Neutrophil (primary cell): ENCODE measurements at regions not wholly inside any gene's neighbourhood (a gene's known extent, or its start where the extent isn't known, plus 50 kb on each side); places are given as distances from the start of the nearest gene placed in this dataset.

Experiments
- H3K27ac ChIP-seq: fragments of 200-600 bp; sonication (generic); 2 replicates; pipeline ENCODE4 v1.5.1; 2016; ENCODE audit warnings: mild to moderate bottlenecking, moderate library complexity
- H3K27me3 ChIP-seq: fragments of 200-600 bp; sonication (generic); 2 replicates; pipeline ENCODE4 v1.6.0; 2016; ENCODE audit warnings: mild to moderate bottlenecking
- H3K36me3 ChIP-seq: fragments of 200-600 bp; sonication (generic); 2 replicates; pipeline ENCODE4 v1.5.1; 2017
- H3K4me1 ChIP-seq, 2 experiments: fragments of 200-600 bp in 1 of 2; sonication (generic) in 1 of 2; 1 replicate in 1 of 2; 2 replicates in 1 of 2; pipeline versions ENCODE4 v1.5.1 to v1.6.1; 2013 to 2016; ENCODE audit warnings: low read depth in 1 of 2, low read length in 1 of 2, mild to moderate bottlenecking in 1 of 2, moderate library complexity in 1 of 2; ENCODE audit not compliant: control insufficient read depth in 1 of 2, insufficient read depth in 1 of 2
- H3K4me3 ChIP-seq, 2 experiments: fragments of 200-600 bp in 1 of 2; sonication (generic) in 1 of 2; 1 replicate in 1 of 2; 2 replicates in 1 of 2; pipeline ENCODE4 v1.5.1; 2013 to 2016; ENCODE audit warnings: low read depth in 1 of 2, low read length in 1 of 2, mild to moderate bottlenecking in 1 of 2, moderate library complexity in 1 of 2
- H3K9me3 ChIP-seq: fragments of 200-600 bp; sonication (generic); 2 replicates; pipeline ENCODE4 v1.5.1; 2016
- TF ChIP-seq, protein P1 (sequence below): fragments of 200-600 bp; sonication (generic); IDR thresholded peaks from 2 replicates; pipeline ENCODE4 v1.5.1; 2016; ENCODE audit warnings: antibody characterized with exemption

DNA sequence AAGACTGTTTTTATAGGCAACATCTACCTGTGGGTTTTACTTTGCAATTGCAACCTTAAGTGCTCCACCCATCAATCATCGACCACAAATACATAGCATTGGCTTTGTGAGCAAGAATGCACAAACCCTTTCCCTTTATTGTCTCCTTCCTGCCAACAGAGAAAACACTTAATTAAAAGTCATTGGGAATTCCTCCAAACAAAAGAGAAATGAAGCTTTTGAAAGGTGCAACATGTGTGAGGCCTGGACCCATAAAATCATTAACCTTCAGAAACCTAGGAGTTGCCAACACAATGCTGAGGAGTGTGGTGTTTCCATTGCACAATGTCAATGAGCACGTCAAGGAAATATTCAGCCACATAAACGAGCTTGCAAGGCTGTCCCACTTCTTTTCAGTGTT, 223.2 kb downstream of the BLID start:
- Histone ChIP-seq H3K36me3 (no peaks in the 10 kb centered on the region), H3K27me3 (no peaks in the 10 kb centered on the region), H3K4me1 (no peaks in the 10 kb centered on the region), H3K27ac (no peak overlapping the region), H3K4me3 (no peak overlapping the region), H3K9me3 (no peaks in the 10 kb centered on the region)
- TF ChIP-seq, protein P1, sequence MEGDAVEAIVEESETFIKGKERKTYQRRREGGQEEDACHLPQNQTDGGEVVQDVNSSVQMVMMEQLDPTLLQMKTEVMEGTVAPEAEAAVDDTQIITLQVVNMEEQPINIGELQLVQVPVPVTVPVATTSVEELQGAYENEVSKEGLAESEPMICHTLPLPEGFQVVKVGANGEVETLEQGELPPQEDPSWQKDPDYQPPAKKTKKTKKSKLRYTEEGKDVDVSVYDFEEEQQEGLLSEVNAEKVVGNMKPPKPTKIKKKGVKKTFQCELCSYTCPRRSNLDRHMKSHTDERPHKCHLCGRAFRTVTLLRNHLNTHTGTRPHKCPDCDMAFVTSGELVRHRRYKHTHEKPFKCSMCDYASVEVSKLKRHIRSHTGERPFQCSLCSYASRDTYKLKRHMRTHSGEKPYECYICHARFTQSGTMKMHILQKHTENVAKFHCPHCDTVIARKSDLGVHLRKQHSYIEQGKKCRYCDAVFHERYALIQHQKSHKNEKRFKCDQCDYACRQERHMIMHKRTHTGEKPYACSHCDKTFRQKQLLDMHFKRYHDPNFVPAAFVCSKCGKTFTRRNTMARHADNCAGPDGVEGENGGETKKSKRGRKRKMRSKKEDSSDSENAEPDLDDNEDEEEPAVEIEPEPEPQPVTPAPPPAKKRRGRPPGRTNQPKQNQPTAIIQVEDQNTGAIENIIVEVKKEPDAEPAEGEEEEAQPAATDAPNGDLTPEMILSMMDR, result no peak

DNA sequence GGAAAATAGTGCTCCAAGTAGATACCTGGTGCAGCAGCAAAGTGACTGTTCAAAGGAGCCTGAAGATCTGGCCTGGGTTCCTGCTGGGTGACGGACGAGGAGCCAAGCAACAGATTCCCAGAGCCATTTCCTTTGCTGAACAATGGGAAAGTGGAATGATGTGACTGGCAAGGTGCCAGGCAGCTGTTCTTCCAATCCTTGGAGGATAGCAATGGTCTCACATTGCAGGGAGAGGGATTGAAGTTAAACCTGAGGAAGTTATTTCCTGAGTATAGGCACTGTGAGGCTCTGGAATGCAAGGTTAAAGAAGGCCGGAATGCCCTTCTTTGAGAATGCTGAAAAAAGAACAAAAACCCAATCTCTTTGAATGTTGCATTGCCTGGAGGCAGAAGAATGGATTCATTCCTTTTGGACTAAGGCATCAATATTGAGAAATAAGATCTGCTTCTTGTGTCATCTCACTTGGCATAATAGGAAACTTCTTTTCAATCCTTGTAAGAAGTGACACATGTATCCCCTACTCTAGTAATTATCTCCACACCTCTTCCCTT, 223.8 kb downstream of the BLID start:
- Histone ChIP-seq H3K36me3 (no peaks in the 10 kb centered on the region), H3K4me3 (no peak overlapping the region), H3K27me3 (no peaks in the 10 kb centered on the region), H3K9me3 (no peaks in the 10 kb centered on the region), H3K4me1 (no peaks in the 10 kb centered on the region), H3K27ac (no peak overlapping the region)
- TF ChIP-seq, protein P1, result no peak

DNA sequence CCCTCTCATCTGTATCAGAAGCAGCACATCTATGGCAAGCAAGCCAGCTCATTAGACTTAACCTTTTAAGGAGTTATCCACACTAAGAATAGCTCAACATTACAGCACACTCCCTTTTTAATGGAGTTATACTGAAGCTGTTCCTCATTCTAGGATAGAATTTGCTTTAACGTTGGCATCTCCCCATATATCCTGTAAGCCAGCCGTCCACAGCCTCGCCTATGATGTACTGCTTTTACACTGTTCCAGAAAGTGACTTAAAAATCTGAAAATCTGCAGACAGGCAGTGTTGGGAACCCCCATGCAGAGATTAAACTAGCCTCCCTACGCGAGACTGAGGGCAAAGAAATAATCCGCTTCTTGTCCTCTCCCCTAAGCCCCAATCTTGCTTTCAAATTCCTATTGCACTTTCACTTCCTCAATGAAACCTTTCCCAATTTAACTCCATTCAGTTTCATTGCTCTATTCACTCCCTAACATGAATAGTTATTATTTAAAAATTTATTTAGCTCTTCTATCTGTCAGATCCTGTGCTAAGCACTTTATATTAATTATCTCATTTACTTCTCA, 225.0 kb downstream of the BLID start:
- H3K27me3 ChIP-seq, result no peaks in the 10 kb centered on the region
- H3K4me1 ChIP-seq, result no peaks in the 10 kb centered on the region
- TF ChIP-seq, protein P1, result no peak
- no peak overlapping the region for H3K4me3 ChIP-seq
- H3K36me3 ChIP-seq, result no peaks in the 10 kb centered on the region
- no peaks in the 10 kb centered on the region for H3K9me3 ChIP-seq
- no peak overlapping the region for H3K27ac ChIP-seq

DNA sequence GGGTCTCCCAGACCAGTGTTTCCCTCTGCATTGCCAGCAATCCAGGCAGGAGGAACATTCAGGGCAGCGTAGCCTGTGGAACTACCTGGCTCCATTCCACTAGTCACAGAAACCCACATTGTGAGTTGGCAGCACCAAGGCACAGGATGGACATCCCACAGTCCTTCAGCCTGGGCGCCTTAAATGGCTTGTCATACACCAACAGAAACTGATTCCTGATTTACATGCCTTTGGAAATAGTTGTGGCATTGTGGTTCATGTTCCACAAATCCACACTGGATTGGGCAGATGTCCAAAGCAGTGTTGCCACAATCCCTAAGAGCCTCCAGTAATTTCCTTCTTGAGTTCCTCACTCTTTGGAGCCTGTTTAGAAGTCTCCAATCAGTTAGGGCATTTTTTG, 225.6 kb downstream of the BLID start:
- Histone ChIP-seq H3K9me3 (no peaks in the 10 kb centered on the region), H3K36me3 (no peaks in the 10 kb centered on the region), H3K4me3 (no peak overlapping the region), H3K27ac (no peak overlapping the region), H3K4me1 (no peaks in the 10 kb centered on the region), H3K27me3 (no peaks in the 10 kb centered on the region)
- TF ChIP-seq, protein P1, result no peak

DNA sequence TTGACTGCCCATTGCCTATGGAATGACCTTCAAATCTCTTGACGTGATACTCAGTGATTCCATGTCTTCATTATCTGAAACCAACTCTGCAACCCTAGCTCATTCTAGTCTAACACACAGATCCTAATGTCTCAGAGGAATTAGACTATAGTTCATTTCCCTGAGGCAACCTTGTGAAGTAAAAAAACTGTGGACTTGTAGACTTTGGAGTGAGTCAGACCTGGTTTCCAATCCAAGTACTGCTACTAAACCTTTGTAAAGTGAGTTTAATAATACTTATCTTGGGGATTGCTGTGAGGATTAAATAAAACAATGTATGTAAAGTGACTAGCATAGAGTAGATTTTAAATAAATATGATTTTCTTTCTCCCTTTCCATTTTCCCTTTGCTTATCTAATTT, 226.1 kb downstream of the BLID start:
- H3K4me1 ChIP-seq, result no peaks in the 10 kb centered on the region
- H3K4me3 ChIP-seq, result no peak overlapping the region
- no peaks in the 10 kb centered on the region for H3K9me3 ChIP-seq
- no peaks in the 10 kb centered on the region for H3K36me3 ChIP-seq
- TF ChIP-seq, protein P1, result no peak
- H3K27ac ChIP-seq, result no peak overlapping the region
- no peaks in the 10 kb centered on the region for H3K27me3 ChIP-seq

DNA sequence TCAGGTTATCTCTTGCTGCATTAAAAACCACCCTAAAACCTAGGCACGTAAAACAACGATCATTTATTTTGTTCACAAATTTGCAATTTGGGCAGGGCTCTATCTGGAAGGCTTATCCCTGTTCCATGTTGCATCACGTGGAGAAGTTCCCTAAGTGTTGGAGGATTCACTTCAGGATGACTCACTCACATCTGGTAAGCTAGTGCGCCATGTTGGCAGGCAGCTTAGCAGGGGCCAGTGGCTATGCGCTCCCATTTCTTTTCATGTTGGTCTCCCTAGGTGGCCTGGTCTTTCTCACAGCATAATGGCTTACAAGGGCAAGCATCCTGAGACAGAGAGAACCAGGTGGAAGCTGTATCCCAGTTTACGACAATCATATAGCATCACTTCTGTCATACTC, 226.8 kb downstream of the BLID start:
- H3K27me3 ChIP-seq, result no peaks in the 10 kb centered on the region
- H3K4me1 ChIP-seq, result no peaks in the 10 kb centered on the region
- no peak overlapping the region for H3K27ac ChIP-seq
- H3K4me3 ChIP-seq, result no peak overlapping the region
- TF ChIP-seq, protein P1, result no peak
- no peaks in the 10 kb centered on the region for H3K36me3 ChIP-seq
- no peaks in the 10 kb centered on the region for H3K9me3 ChIP-seq
